BJ (cell line): ENCODE measurements at regions not wholly inside any gene's neighbourhood (a gene's known extent, or its start where the extent isn't known, plus 50 kb on each side); places are given as distances from the start of the nearest gene placed in this dataset.

Experiments used
- CTCF ChIA-PET: fragments of 350-600 bp; formaldehyde crosslinking; extraction: SDS; loops from one replicate; lab custom pipeline; 2021; ENCODE audit warnings: antibody characterized with exemption, inconsistent platforms; lab: Yijun Ruan, JAX
- POLR2A ChIA-PET: fragments of 300-600 bp; sonication (Branson Sonifier 250); formaldehyde crosslinking; extraction: SDS; loops from one replicate; lab custom pipeline; 2021; ENCODE audit warnings: antibody characterized with exemption; lab: Charles Lee
- DNase-seq: peaks from one replicate; pipeline ENCODE4 v3.0.0-alpha.2; 2011; ENCODE audit warnings: low read depth
- H3K27me3 ChIP-seq: 2 replicates; pipeline ENCODE4 v1.6.0; 2011; ENCODE audit warnings: low read length; ENCODE audit not compliant: control insufficient read depth, insufficient read depth
- H3K36me3 ChIP-seq: 2 replicates; pipeline ENCODE4 v1.5.1; 2011; ENCODE audit warnings: low read length; ENCODE audit not compliant: control insufficient read depth, insufficient read depth
- H3K4me3 ChIP-seq: 2 replicates; pipeline ENCODE4 v1.5.1; 2011; ENCODE audit warnings: low read depth, mild to moderate bottlenecking, control low read depth, low read length
- TF ChIP-seq, protein P1 (sequence below): IDR thresholded peaks from 2 replicates; pipeline ENCODE4 v1.5.1; 2011; ENCODE audit warnings: low read depth, mild to moderate bottlenecking, control low read depth, inconsistent platforms, low read length, moderate library complexity; ENCODE audit not compliant: insufficient read depth

DNA sequence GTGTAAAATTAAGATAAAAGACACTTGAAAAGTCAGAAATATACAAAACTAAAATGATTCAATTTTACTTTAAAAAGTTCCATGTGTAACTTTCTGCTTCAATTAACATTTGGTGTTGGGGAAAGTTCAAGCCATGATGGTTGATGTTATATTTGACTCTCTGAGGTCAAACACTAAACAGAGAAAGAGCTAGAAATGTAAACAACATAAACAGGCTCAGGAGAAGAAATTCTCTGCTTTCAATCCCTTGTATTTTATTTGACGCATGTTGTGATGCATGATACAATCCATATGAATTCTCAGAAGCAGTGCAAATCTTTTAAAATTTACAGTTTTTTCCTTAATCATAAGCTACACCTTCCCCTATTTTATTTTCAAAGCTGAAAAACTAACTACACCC, 822.4 kb downstream of the PCDH18 start:
- TF ChIP-seq, protein P1, sequence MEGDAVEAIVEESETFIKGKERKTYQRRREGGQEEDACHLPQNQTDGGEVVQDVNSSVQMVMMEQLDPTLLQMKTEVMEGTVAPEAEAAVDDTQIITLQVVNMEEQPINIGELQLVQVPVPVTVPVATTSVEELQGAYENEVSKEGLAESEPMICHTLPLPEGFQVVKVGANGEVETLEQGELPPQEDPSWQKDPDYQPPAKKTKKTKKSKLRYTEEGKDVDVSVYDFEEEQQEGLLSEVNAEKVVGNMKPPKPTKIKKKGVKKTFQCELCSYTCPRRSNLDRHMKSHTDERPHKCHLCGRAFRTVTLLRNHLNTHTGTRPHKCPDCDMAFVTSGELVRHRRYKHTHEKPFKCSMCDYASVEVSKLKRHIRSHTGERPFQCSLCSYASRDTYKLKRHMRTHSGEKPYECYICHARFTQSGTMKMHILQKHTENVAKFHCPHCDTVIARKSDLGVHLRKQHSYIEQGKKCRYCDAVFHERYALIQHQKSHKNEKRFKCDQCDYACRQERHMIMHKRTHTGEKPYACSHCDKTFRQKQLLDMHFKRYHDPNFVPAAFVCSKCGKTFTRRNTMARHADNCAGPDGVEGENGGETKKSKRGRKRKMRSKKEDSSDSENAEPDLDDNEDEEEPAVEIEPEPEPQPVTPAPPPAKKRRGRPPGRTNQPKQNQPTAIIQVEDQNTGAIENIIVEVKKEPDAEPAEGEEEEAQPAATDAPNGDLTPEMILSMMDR: no peak
- Histone ChIP-seq H3K4me3 (no peak overlapping the region), H3K27me3 (no peaks in the 10 kb centered on the region), H3K36me3 (no peaks in the 10 kb centered on the region)
- DNase-seq: no peak
- CTCF ChIA-PET: no interaction called here
- POLR2A ChIA-PET: no interaction called here

DNA sequence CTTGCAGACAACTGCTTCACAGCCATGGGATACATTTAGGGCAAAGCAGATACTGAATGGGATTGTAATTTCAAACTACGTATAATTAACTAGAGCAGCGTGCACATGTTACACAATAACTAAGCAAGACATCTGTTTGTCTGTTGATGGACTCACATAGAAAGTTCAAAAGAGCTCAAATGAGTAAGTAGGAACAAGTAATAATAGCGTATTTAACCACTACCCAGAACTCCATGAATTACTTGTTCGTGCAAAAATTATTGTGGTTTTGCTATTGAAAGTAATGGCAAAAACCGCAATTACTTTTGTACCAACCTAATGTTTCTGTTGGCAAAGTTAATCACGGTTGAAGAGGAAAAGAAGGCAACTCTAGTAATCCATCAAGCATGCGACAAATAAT, 825.4 kb downstream of the PCDH18 start:
- no peaks in the 10 kb centered on the region for H3K36me3 ChIP-seq
- DNase-seq: no peak
- POLR2A ChIA-PET: no interaction called here
- TF ChIP-seq, protein P1: no peak
- no peak overlapping the region for H3K4me3 ChIP-seq
- CTCF ChIA-PET: no interaction called here
- H3K27me3 ChIP-seq: no peaks in the 10 kb centered on the region

DNA sequence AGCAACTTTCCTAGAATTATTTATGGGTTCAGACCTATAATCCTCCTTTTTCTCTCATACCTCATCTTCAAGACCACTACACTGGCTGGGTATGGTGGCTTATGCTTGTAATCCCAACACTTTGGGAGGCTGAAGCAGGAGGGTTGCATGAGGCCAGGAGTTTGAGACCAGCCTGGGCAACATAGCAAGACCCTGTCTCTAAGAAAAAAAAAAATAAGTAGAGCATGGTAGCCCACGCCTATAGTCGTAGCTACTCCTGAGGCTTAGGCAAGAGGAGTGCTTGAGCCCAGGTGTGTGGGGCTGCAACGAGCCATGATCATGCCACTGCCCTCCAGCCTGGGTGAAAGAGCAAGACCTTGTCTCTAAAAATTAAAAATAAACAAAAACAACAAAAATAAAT, 832.4 kb downstream of the PCDH18 start:
- TF ChIP-seq, protein P1: no peak
- no peak for DNase-seq
- Histone ChIP-seq H3K27me3 (no peaks in the 10 kb centered on the region), H3K4me3 (no peak overlapping the region), H3K36me3 (no peaks in the 10 kb centered on the region)
- CTCF ChIA-PET: no interaction called here
- POLR2A ChIA-PET: no interaction called here

DNA sequence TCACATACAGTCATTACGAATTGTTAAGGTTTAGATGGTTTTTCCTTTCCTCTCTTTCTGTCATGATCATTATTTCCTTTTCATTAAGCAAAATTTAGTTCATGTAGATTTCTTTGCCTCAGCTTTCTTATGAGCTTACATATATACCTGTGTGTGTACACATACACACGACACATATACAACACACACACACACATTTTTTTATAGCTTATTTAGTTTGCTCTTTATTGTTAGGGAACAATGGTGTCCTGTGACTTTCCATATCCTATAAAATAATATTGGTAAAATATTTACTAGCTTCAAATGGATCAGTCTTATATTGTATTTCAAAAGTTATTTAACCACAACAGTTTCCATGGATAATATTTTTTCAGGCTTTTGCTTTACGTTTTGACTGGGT, 840.7 kb downstream of the PCDH18 start:
- no peak for DNase-seq
- ChIA-PET POLR2A (no interaction called here), CTCF (interaction anchor here (0.7 kb wide), 1 partner anchor 10 kb away, joined by 3 read pairs; no protein-coding TSS in a partner anchor)
- H3K27me3 ChIP-seq: no peaks in the 10 kb centered on the region
- H3K4me3 ChIP-seq: no peak overlapping the region
- H3K36me3 ChIP-seq: no peaks in the 10 kb centered on the region
- TF ChIP-seq, protein P1: no peak

DNA sequence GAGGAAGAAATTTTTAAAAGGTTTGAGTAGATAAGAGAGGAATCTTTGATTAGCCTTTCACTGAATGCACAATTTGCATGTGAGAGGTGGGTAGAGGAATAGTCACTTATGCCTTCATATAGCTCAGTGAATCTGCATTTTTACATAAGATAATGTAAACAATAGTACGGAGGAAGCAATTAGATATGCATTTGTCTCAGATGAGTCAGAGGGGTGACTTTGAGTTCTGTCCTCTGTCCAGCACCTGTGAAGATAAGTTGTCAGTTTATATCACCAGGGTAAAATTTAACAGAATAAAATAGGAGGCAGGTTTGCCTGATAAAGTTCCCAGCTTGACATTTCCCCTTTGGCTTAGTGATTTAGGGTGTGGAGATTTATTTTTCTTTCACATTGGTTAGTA, 841.9 kb downstream of the PCDH18 start:
- CTCF ChIA-PET: no interaction called here
- TF ChIP-seq, protein P1: no peak

More for the DNA sequence above, 841.9 kb downstream of the PCDH18 start:
- H3K27me3 ChIP-seq: no peaks in the 10 kb centered on the region
- no peak overlapping the region for H3K4me3 ChIP-seq
- POLR2A ChIA-PET: no interaction called here
- H3K36me3 ChIP-seq: no peaks in the 10 kb centered on the region
- DNase-seq: no peak
